ENCODE measurements at regions not wholly inside any gene's neighbourhood (a gene's known extent, or its start where the extent isn't known, plus 50 kb on each side); places are given as distances from the start of the nearest gene placed in this dataset.

- Histone ChIP-seq H3K79me1 (ENCODE audit: low read depth in 1 of 2, low read length in 2 of 2) (no peaks in the 10 kb centered on the region), H3K23ac (ENCODE audit: low read depth, low read length) (no peak overlapping the region), H3K4me2 (ENCODE audit: low read depth, low read length) (no peak overlapping the region), H3K27ac (ENCODE audit: insufficient read depth, low read length) (no peak overlapping the region), H3K27me3 (ENCODE audit: control insufficient read depth, insufficient read depth, low read length) (peaks cover 46% of the 10 kb centered on the region), H3K9me1 (ENCODE audit: insufficient read depth, low read length) (no peaks in the 10 kb centered on the region; the same call in 1 of the 2 replicates), H2AFZ (replicated peaks; ENCODE audit: low read length, poor library complexity) (no peak overlapping the region), H3K4me1 (ENCODE audit: control insufficient read depth, insufficient read depth, low read length) (peaks cover 8% of the 10 kb centered on the region; the same call in 1 of the 2 replicates), H4K20me1 (ENCODE audit: insufficient read depth, low read length) (no peaks in the 10 kb centered on the region), H2AK5ac (ENCODE audit: low read depth, low read length) (peak overlapping the region; percentile 39; the same call in 1 of the 2 replicates), H4K8ac (ENCODE audit: low read depth in 2 of 2, low read length in 2 of 2) (no peak overlapping the region), H3K18ac (ENCODE audit: low read depth, low read length) (no peak overlapping the region), H2AK9ac (replicated peaks; ENCODE audit: low read depth, low read length, poor library complexity) (no peak overlapping the region), H2BK120ac (ENCODE audit: low read depth, low read length) (no peak overlapping the region), H3K4ac (ENCODE audit: low read depth, low read length) (no peak overlapping the region; the same call in 1 of the 2 replicates), H3K4me3 (ENCODE audit: insufficient read depth, low read depth, low read length) (no peak overlapping the region), H3K56ac (ENCODE audit: extremely low read depth, insufficient read depth, low read length) (no peak overlapping the region), H3K9ac (ENCODE audit: low read depth, low read length) (no peak overlapping the region), H4K91ac (ENCODE audit: insufficient read depth, low read depth, low read length) (no peak overlapping the region), H3K9me3 (ENCODE audit: control insufficient read depth, insufficient read depth, low read length) (no peaks in the 10 kb centered on the region), H2BK5ac (ENCODE audit: low read depth, low read length, poor library complexity, severe bottlenecking) (no peak overlapping the region), H4K5ac (ENCODE audit: low read depth, low read length) (no peak overlapping the region), H3K14ac (replicated peaks; ENCODE audit: low read depth, low read length) (no peak overlapping the region), H2BK20ac (ENCODE audit: low read depth, low read length) (no peak overlapping the region), H3K36me3 (ENCODE audit: control insufficient read depth, insufficient read depth, low read length) (no peaks in the 10 kb centered on the region), H2BK15ac (ENCODE audit: low read depth, low read length) (no peak overlapping the region)
- no TSS peak for BruUV-seq (replicated peaks)
- dilution Hi-C loops (cut with HindIII; ENCODE audit: low sequenced_read_pairs, unreplicated experiment) (no loop called here), in situ Hi-C loops (cut with MboI; ENCODE audit: low sequenced_read_pairs) (no loop called here), intact Hi-C loops (cut with micrococcal nuclease) (no loop called here)
- ChIA-PET CTCF (interaction anchor here (0.6 kb wide), 2 partner anchors 806 to 1685 kb away, joined by 3 to 6 read pairs; no protein-coding TSS in a partner anchor), POLR2A (ENCODE audit: unreplicated experiment) (interaction anchor here (0.5 kb wide), 1 partner anchor 494 kb away, joined by 8 read pairs; no protein-coding TSS in a partner anchor)
- ATAC-seq (ENCODE audit: low read depth) = peak; percentile 74
- peak; percentile 10 for DNase-seq
- WGBS, 2 experiments (ENCODE audit: extremely low coverage in 2 of 2, insufficient read length in 1 of 2) = 17% methylated on average over 1 of the region's 1 CpG; no CpG with 5 or more reads in 1 of the 2 experiments
- TF ChIP-seq CTCF (conservative IDR thresholded peaks at IDR 0.05; ENCODE audit: low read depth, low read length) = no peak
- TF ChIP-seq BHLHE40 (IDR thresholded peaks at IDR 0.05; ENCODE audit: low read depth, low read length) = no peak; the same call in 1 of the 2 replicates
- TF ChIP-seq SMC3 (IDR thresholded peaks at IDR 0.05; ENCODE audit: low read depth, low read length) = no peak
- no peak for TF ChIP-seq MAFK (IDR thresholded peaks at IDR 0.05; ENCODE audit: low read depth, low read length)
- no peak for TF ChIP-seq ELK1 (IDR thresholded peaks at IDR 0.05; ENCODE audit: borderline replicate concordance, low read depth, low read length)
- TF ChIP-seq CEBPB (IDR thresholded peaks at IDR 0.05; ENCODE audit: low read depth, low read length) = no peak
- TF ChIP-seq FOS (IDR thresholded peaks at IDR 0.05; ENCODE audit: low read depth, low read length) = no peak
- TF ChIP-seq RAD21 (IDR thresholded peaks at IDR 0.05; ENCODE audit: low read length) = no peak
- TF ChIP-seq POLR2A (IDR thresholded peaks at IDR 0.05; ENCODE audit: low read depth, low read length) = no peak
- no peak for TF ChIP-seq NFE2L2 (IDR thresholded peaks at IDR 0.05; ENCODE audit: low read depth, low read length)
- TF ChIP-seq CHD1 (IDR thresholded peaks at IDR 0.05; ENCODE audit: low read depth, low read length) = no peak
- no peak for TF ChIP-seq MXI1 (IDR thresholded peaks at IDR 0.05; ENCODE audit: borderline replicate concordance, low read depth, low read length)
- no peak for TF ChIP-seq RFX5 (IDR thresholded peaks at IDR 0.05; ENCODE audit: low read depth, low read length)
- no peak for TF ChIP-seq RCOR1 (IDR thresholded peaks at IDR 0.05; ENCODE audit: insufficient replicate concordance, low read length)
- no peak for TF ChIP-seq USF2 (IDR thresholded peaks at IDR 0.05; ENCODE audit: low read depth, low read length)
- TF ChIP-seq MAZ (IDR thresholded peaks at IDR 0.05; ENCODE audit: borderline replicate concordance, low read depth, low read length) = no peak
Observed at GRCh38 chr2:65622499-65622898, 190.1 kb upstream of the SPRED2 start.

Data from IMR-90 (cell line).